SK-N-SH treated with all-trans-retinoic acid at 6 μM for 48 hours (cell line): ENCODE measurements at regions not wholly inside any gene's neighbourhood (a gene's known extent, or its start where the extent isn't known, plus 50 kb on each side); places are given as distances from the start of the nearest gene placed in this dataset.

Experiments
- ARNTL ChIP-seq: fragments of 450-650 bp; formaldehyde crosslinking; IDR thresholded peaks from 2 replicates; pipeline ENCODE4 v1.5.0; 2020; ENCODE audit warnings: low read depth, mild to moderate bottlenecking, moderate library complexity, borderline replicate concordance
- CREB5 ChIP-seq: fragments of 250-450 bp; sonication (Bioruptor Pico); IDR thresholded peaks from 2 replicates; pipeline ENCODE4 v1.5.1; 2020; ENCODE audit warnings: low read depth, mild to moderate bottlenecking, moderate library complexity
- ESRRG ChIP-seq: fragments of 250-450 bp; sonication (Bioruptor Pico); IDR thresholded peaks from 2 replicates; pipeline ENCODE4 v1.6.1; 2021; ENCODE audit warnings: mild to moderate bottlenecking
- GLIS3 ChIP-seq: fragments of 250-450 bp; sonication (Bioruptor Pico); IDR thresholded peaks from 2 replicates; pipeline ENCODE4 v1.5.0; 2020; ENCODE audit warnings: mild to moderate bottlenecking, moderate library complexity
- ISL1 ChIP-seq: fragments of 250-450 bp; sonication (Bioruptor Pico); IDR thresholded peaks from 2 replicates; pipeline ENCODE4 v2.1.2; 2022; ENCODE audit warnings: mild to moderate bottlenecking, moderate library complexity
- PPARA ChIP-seq: fragments of 250-450 bp; sonication (Bioruptor Pico); IDR thresholded peaks from 2 replicates; pipeline ENCODE4 v1.5.0; 2020; ENCODE audit warnings: mild to moderate bottlenecking, borderline replicate concordance
- TOX ChIP-seq: fragments of 250-450 bp; sonication (Bioruptor Pico); IDR thresholded peaks from 2 replicates; pipeline ENCODE4 v1.8.0; 2021; ENCODE audit warnings: mild to moderate bottlenecking, moderate library complexity, borderline replicate concordance
- ZFP3 ChIP-seq: fragments of 250-450 bp; sonication (Bioruptor Pico); IDR thresholded peaks from 2 replicates; pipeline ENCODE4 v1.5.0; 2020; ENCODE audit warnings: mild to moderate bottlenecking, moderate library complexity
- ZFP30 ChIP-seq: fragments of 450-650 bp; formaldehyde crosslinking; IDR thresholded peaks from 2 replicates; pipeline ENCODE4 v1.5.0; 2022; ENCODE audit warnings: mild to moderate bottlenecking, moderate library complexity
- ZNF8 ChIP-seq: fragments of 450-650 bp; formaldehyde crosslinking; IDR thresholded peaks from 2 replicates; pipeline ENCODE4 v1.5.0; 2020; ENCODE audit warnings: mild to moderate bottlenecking, moderate library complexity
- TF ChIP-seq, protein P1 (sequence below): fragments of 250-450 bp; sonication (Bioruptor Pico); IDR thresholded peaks from 2 replicates; pipeline ENCODE4 v1.8.0; 2021; ENCODE audit warnings: low read depth, mild to moderate bottlenecking, moderate library complexity, borderline replicate concordance
- TF ChIP-seq, protein P2 (sequence below): fragments of 250-450 bp; sonication (Bioruptor Pico); IDR thresholded peaks from 2 replicates; pipeline ENCODE4 v1.8.0; 2020; ENCODE audit warnings: mild to moderate bottlenecking, moderate library complexity, borderline replicate concordance

DNA sequence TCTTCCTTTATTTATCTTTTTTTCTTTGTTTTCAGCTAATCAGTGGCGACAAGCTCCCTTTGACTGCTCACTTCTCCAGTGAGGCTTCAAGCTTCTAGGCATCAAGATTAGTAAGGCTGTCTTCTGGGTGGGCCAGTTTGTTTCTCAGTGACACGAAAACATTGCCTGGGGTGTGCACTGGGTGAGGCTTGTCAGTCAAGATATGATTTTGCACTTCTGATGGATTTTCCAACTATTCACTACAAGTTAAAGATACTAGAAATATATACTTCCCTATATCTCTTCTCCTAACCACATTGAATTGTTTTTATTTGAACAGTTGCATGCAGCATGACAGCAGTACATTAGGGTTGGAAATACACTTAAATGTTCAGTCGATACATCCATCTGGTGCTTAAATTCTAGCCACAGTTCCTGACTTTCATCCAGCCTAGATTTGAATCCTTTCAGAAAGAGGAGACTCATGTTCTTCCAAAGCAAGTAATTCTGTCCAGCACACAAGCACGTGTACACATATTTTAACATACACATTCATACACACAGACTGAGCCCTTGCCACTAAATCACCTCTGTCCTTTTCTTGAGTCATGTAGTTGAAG, 275.6 kb upstream of the NOVA1 start:
- no peak for TF ChIP-seq TOX (CRISPR knock-in tag)
- TF ChIP-seq ARNTL (CRISPR knock-in tag) = no peak
- TF ChIP-seq CREB5 (CRISPR knock-in tag) = no peak
- TF ChIP-seq, protein P1, sequence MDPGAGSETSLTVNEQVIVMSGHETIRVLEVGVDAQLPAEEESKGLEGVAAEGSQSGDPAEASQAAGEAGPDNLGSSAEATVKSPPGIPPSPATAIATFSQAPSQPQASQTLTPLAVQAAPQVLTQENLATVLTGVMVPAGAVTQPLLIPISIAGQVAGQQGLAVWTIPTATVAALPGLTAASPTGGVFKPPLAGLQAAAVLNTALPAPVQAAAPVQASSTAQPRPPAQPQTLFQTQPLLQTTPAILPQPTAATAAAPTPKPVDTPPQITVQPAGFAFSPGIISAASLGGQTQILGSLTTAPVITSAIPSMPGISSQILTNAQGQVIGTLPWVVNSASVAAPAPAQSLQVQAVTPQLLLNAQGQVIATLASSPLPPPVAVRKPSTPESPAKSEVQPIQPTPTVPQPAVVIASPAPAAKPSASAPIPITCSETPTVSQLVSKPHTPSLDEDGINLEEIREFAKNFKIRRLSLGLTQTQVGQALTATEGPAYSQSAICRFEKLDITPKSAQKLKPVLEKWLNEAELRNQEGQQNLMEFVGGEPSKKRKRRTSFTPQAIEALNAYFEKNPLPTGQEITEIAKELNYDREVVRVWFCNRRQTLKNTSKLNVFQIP (CRISPR knock-in tag) = no peak
- no peak for TF ChIP-seq GLIS3 (CRISPR knock-in tag)
- TF ChIP-seq, protein P2, sequence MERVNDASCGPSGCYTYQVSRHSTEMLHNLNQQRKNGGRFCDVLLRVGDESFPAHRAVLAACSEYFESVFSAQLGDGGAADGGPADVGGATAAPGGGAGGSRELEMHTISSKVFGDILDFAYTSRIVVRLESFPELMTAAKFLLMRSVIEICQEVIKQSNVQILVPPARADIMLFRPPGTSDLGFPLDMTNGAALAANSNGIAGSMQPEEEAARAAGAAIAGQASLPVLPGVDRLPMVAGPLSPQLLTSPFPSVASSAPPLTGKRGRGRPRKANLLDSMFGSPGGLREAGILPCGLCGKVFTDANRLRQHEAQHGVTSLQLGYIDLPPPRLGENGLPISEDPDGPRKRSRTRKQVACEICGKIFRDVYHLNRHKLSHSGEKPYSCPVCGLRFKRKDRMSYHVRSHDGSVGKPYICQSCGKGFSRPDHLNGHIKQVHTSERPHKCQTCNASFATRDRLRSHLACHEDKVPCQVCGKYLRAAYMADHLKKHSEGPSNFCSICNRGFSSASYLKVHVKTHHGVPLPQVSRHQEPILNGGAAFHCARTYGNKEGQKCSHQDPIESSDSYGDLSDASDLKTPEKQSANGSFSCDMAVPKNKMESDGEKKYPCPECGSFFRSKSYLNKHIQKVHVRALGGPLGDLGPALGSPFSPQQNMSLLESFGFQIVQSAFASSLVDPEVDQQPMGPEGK = no peak
- TF ChIP-seq ZFP30 = no peak
- no peak for TF ChIP-seq ISL1 (CRISPR knock-in tag)
- no peak for TF ChIP-seq ZNF8 (CRISPR knock-in tag)
- no peak for TF ChIP-seq ESRRG (CRISPR knock-in tag)
- TF ChIP-seq PPARA (CRISPR knock-in tag) = no peak
- TF ChIP-seq ZFP3 = no peak
